Fibroblast of lung (primary cell): ENCODE measurements at regions not wholly inside any gene's neighbourhood (a gene's known extent, or its start where the extent isn't known, plus 50 kb on each side); places are given as distances from the start of the nearest gene placed in this dataset.

ENCODE experiments used
- DNase-seq, 2 donors: peaks; one replicate each; pipeline versions ENCODE4 v3.0.0 to v3.0.0-alpha.2; 2010; ENCODE audit warnings: low read depth in 2 of 2
- H2AFZ ChIP-seq: 2 replicates; pipeline ENCODE4 v1.5.1; 2012; ENCODE audit warnings: low read length, control low read depth, inconsistent platforms
- H3K27ac ChIP-seq: 2 replicates; pipeline ENCODE4 v1.5.1; 2011; ENCODE audit warnings: low read length, control low read depth; ENCODE audit not compliant: insufficient read depth
- H3K27me3 ChIP-seq: 2 replicates; pipeline ENCODE4 v1.5.1; 2011; ENCODE audit warnings: mild to moderate bottlenecking, low read length; ENCODE audit not compliant: control insufficient read depth, insufficient read depth
- H3K36me3 ChIP-seq: 2 replicates; pipeline ENCODE4 v1.5.1; 2011; ENCODE audit warnings: low read length; ENCODE audit not compliant: control insufficient read depth, insufficient read depth
- H3K4me1 ChIP-seq: 2 replicates; pipeline ENCODE4 v1.5.1; 2011; ENCODE audit warnings: low read length; ENCODE audit not compliant: control insufficient read depth, insufficient read depth; ENCODE audit errors: extremely low read depth
- H3K4me2 ChIP-seq: 2 replicates; pipeline ENCODE4 v1.5.1; 2011; ENCODE audit warnings: low read length, control low read depth; ENCODE audit not compliant: insufficient read depth; ENCODE audit errors: extremely low read depth
- H3K4me3 ChIP-seq, 4 experiments: fragments of 200-600 bp in 1 of 4; sonication (generic) in 1 of 4; replicated peaks in 1 of 4; 2 replicates each; pipeline ENCODE4 v1.5.1; 2011 to 2016; ENCODE audit warnings: low read length in 4 of 4, low read depth in 3 of 4, mild to moderate bottlenecking in 3 of 4, control low read depth in 2 of 4, inconsistent platforms in 1 of 4, mixed read lengths in 1 of 4; ENCODE audit not compliant: insufficient read depth in 1 of 4; ENCODE audit errors: control extremely low read depth in 1 of 4
- H3K79me2 ChIP-seq: 2 replicates; pipeline ENCODE4 v1.5.1; 2012; ENCODE audit warnings: mild to moderate bottlenecking, low read length, inconsistent platforms; ENCODE audit not compliant: control insufficient read depth, insufficient read depth
- H3K9ac ChIP-seq: 2 replicates; pipeline ENCODE4 v1.5.1; 2011; ENCODE audit warnings: mild to moderate bottlenecking, low read length, control low read depth; ENCODE audit not compliant: insufficient read depth
- H3K9me3 ChIP-seq: 2 replicates; pipeline ENCODE4 v1.5.1; 2012; ENCODE audit warnings: low read depth, low read length; ENCODE audit not compliant: control insufficient read depth, insufficient read depth
- H4K20me1 ChIP-seq: 2 replicates; pipeline ENCODE4 v1.5.1; 2011; ENCODE audit warnings: low read length; ENCODE audit not compliant: control insufficient read depth, insufficient read depth; ENCODE audit errors: extremely low read depth
- CTCF ChIP-seq, 2 donors: IDR thresholded peaks in 1 of 2; conservative IDR thresholded peaks in 1 of 2; 1 replicate in 1 of 2; 2 replicates in 1 of 2; pipeline ENCODE4 v1.5.1; 2011 to 2012; ENCODE audit warnings: low read length in 2 of 2, control low read depth in 1 of 2, inconsistent platforms in 1 of 2, low read depth in 1 of 2, mild to moderate bottlenecking in 1 of 2
- EZH2 ChIP-seq: IDR thresholded peaks from 2 replicates; pipeline ENCODE4 v1.5.1; 2012; ENCODE audit warnings: low read length, control low read depth, mild to moderate bottlenecking; ENCODE audit errors: missing control alignments

GRCh38 chr9:80866576-80867227 is 822.6 kb downstream of the TLE1 start:
- H3K36me3 ChIP-seq: no peaks in the 10 kb centered on the region
- no peaks in the 10 kb centered on the region for H3K79me2 ChIP-seq
- H3K4me3 ChIP-seq: no peak overlapping the region
- no peak overlapping the region for H3K9ac ChIP-seq
- H3K4me1 ChIP-seq: no peaks in the 10 kb centered on the region
- peak in 1 of 2 donors; percentile 60 for DNase-seq
- H3K27ac ChIP-seq: no peak overlapping the region
- no peaks in the 10 kb centered on the region for H4K20me1 ChIP-seq
- no peaks in the 10 kb centered on the region for H3K27me3 ChIP-seq
- TF ChIP-seq EZH2 (no peak), CTCF (conservative IDR thresholded peaks at IDR 0.05 in 1 of 2, IDR thresholded peaks at IDR 0.05 in 1 of 2; ENCODE audit: low read depth in 1 of 2, low read length in 2 of 2) (no peak)
- no peaks in the 10 kb centered on the region for H3K9me3 ChIP-seq
- no peak overlapping the region for H3K4me2 ChIP-seq
- H2AFZ ChIP-seq: no peak overlapping the region

- no peak overlapping the region for H2AFZ ChIP-seq
- H3K27me3 ChIP-seq: no peaks in the 10 kb centered on the region
- no peak overlapping the region for H3K27ac ChIP-seq
- no peaks in the 10 kb centered on the region for H3K4me1 ChIP-seq
- TF ChIP-seq CTCF (conservative IDR thresholded peaks at IDR 0.05 in 1 of 2, IDR thresholded peaks at IDR 0.05 in 1 of 2; ENCODE audit: low read depth in 1 of 2, low read length in 2 of 2) (no peak), EZH2 (no peak)
- H3K4me2 ChIP-seq: no peak overlapping the region
- no peaks in the 10 kb centered on the region for H4K20me1 ChIP-seq
- no peak for DNase-seq
- H3K9me3 ChIP-seq: no peaks in the 10 kb centered on the region
- no peaks in the 10 kb centered on the region for H3K36me3 ChIP-seq
- H3K4me3 ChIP-seq: no peak overlapping the region
- H3K79me2 ChIP-seq: no peaks in the 10 kb centered on the region
- H3K9ac ChIP-seq: no peak overlapping the region
Measured at GRCh38 chr9:80866121-80866520, 823.2 kb downstream of the TLE1 start.

- no peak overlapping the region for H3K4me3 ChIP-seq
- no peak overlapping the region for H3K4me2 ChIP-seq
- no peaks in the 10 kb centered on the region for H3K4me1 ChIP-seq
- no peaks in the 10 kb centered on the region for H3K9me3 ChIP-seq
- H2AFZ ChIP-seq: no peak overlapping the region
- H3K36me3 ChIP-seq: no peaks in the 10 kb centered on the region
- no peak overlapping the region for H3K9ac ChIP-seq
- H4K20me1 ChIP-seq: no peaks in the 10 kb centered on the region
- no peak for DNase-seq
- no peaks in the 10 kb centered on the region for H3K79me2 ChIP-seq
- TF ChIP-seq EZH2: no peak
- no peak for TF ChIP-seq CTCF (conservative IDR thresholded peaks at IDR 0.05 in 1 of 2, IDR thresholded peaks at IDR 0.05 in 1 of 2; ENCODE audit: low read depth in 1 of 2, low read length in 2 of 2)
- H3K27me3 ChIP-seq: no peaks in the 10 kb centered on the region
- H3K27ac ChIP-seq: no peak overlapping the region
Measured at GRCh38 chr9:80843028-80843427, 846.3 kb downstream of the TLE1 start.
